ENCODE measurements at regions not wholly inside any gene's neighbourhood (a gene's known extent, or its start where the extent isn't known, plus 50 kb on each side); places are given as distances from the start of the nearest gene placed in this dataset.

DNA sequence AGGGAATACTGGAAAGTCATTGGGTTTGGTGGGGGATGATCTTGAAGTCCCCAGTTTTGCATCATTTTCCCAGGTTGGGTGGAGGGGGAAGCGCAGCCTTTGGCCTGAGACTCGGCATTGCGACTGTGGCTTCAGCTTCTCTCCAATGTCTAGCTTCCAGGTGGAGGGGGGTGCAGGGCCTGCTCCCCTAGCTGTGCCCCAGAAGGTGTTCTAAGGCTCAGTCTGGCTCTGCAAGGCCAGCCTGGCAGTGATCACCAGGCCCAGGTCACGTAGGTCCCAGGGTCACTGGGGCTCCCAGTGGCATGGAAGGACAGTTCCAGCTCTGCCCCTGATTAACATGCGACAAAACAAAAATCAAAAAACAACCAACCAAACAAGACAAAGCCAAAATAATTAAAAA lies 56.9 kb upstream of the HAAO start:
- no peak for DNase-seq

DNA sequence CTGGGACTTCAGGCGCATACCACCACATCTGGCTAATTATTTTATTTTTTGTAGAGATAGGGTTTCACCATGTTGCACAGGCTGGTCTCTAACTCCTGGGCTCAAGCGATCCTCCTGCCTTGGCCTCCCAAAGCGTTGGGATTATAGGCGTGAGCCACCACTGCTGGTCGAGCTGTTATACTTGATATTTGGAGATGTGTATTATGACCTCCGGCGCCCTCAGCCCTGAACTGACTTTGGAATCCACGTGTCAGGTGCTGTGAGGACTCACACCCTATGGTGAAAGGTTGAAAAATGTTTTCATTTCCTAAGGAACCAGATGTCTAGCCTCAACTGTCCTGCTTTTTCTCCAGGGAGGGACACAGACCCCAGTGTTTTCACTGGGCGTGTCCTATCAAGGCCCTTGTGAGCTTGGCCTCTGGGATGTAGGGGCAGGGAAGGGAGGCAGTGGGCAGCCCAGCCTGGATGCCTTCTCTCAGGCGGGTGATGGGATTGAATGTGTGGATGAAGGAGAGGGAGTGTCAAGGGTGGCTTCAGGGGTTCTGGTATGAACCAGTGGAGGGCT lies 56.4 kb upstream of the HAAO start:
- no peak for DNase-seq

DNA sequence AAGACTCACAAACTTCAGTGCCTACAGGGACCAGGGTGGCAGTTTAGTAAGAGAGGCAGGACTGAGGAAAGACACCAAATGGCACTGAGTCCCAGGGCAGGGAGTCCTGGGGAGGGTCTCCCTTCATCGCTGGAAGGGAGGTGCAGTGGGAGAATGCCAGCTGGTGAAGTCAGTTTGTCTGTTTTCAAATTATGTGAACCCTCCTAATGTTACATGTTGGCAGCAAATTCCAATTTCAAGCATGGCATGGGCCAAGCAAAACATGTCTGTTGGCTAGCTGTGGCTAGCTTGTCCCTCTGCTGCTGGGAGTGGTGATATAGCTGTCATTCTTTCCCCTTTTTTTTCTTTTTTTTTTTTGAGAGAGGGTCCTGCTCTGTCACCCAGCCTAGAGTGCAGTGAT lies 55.9 kb upstream of the HAAO start:
- no peak for DNase-seq

- DNase-seq = no peak
Measured at GRCh38 chr2:42847596-42848151, 55.3 kb upstream of the HAAO start.

DNA sequence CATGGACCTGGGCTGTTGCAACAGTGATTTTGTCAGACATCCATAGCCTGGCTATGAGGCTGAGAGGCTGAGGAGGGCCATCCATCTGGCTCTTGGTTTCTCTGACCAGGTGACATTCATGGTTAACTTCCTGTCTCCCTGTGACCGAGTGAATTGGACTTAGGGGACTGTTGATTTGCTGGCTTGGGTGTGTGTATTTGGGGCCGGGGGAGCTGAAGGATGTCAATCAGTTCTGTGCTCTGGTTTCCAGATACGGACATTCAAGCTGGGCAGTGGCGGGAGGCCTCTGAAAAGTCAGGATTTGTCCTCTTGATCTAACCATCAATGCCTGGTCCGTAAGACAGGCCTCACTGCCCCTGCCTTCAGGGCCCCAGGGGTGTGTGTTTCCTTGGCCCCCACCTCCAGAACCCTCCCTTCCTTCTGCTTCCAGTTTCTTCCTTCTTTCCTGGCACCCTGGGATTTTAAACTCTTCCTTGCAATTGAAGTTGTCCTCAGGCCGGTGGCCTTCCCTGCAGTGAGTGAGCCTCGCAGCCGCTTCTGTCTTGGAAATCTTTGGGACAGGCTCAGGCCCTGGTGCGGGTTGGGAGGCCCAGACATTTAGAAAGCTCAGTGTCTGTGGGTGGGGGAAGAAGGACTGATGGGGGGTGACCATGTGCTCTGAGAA lies 54.7 kb upstream of the HAAO start:
- DNase-seq = no peak

- DNase-seq = no peak
Measured at GRCh38 chr2:42846026-42846425, 53.6 kb upstream of the HAAO start.

DNA sequence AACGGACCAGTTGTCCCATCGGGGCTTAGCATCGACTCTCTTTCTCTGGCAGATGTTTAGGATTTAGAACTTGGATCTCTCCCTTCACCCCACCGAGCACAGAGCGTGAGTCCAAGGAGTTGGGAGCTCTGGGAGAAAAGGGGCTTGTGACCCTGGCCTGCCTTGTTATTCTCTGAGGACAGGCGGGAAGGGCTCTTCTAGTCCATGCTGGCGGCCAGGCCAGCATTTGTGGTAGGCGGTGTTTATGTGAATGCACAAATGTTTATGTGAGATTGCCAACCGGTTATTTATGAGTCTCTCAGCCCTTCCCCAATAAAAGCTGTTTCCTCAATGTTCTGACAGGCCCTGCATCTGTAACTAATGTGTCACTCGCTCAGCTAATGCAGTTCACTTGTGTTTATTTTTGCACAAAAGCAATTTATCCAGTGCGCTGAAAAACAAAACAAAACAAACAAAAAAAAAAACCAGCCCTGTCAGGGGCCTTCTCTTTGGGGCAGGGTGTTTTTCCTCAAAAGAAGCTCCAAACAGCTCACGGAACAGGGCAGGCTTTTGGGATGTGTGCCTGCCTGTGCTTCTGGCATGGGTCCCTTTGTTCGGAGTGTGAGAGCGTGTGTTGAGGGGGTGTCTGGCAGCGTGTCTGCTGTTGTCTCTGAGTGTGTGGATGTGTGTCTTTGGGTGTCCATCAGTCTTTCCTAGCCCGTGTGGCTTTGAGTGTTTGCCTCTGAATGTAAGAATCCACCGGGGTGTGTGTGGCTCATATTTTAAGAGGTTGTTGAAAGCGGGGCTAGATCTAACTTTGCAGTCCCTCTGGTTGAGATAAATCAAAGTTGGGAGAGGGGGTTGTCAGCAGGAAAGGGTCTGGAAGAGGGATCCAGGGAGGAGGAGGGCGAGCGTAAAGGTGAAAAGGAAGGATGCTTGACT lies 52.8 kb upstream of the HAAO start:
- DNase-seq = no peak

GRCh38 chr2:42844366-42844765 lies 52.0 kb upstream of the HAAO start:
- DNase-seq = no peak

GRCh38 chr2:42843611-42844010 lies 51.2 kb upstream of the HAAO start:
- no peak for DNase-seq

DNA sequence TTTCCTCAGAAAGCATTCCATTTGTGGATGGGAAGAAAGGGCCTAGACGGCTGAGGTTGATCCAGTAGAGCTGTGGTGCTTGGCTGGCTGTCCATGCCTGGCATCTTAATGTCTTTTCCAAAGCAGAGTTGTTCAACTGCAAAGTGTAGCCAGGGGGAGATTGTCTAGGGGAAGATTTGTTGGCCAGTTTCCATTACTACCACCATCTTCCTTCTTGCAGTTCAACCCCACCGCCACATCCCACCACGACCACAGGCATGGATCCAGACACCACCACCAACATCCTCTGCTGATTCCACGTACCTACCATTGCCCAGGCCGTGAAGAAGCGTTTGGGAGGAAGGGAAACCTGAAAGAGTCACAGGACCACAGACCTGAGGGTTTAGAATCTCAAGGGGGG lies 50.7 kb upstream of the HAAO start:
- DNase-seq = no peak

DNA sequence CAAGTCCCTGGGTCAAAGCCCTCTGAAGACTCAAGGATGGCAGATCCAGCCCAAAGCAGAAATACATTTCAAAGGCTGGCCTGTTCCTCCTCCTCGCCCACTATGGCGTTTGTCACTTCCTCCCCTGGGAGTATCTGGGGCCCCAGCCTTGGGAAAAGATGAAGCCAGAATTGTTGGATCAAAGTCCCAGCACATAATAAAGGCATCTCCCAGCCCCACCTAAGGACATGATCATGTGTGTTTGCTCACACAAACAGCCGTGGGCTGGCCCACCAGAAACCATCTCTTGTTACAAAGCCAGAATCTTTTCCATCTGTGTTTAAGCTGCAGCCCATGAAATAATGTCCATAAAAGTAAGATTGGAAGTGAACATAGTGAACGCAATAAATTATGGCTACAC lies 50.1 kb upstream of the HAAO start:
- no peak for DNase-seq

Data from KG1 (cell line).